PC-3 (cell line): ENCODE measurements at regions not wholly inside any gene's neighbourhood (a gene's known extent, or its start where the extent isn't known, plus 50 kb on each side); places are given as distances from the start of the nearest gene placed in this dataset.
A peak's percentile ranks its signal among the peaks of the same experiment; 100 is the strongest.
"Not testable (repeated sequence)": the region's sequence is repeated elsewhere in the genome, so short reads cannot be mapped to it uniquely, and the experiment has no call there.

Source experiments
- ATAC-seq: fragments of 200-7000 bp; cut with Tn5 transposase; 2 replicates; pipeline ENCODE4 v1.9.1; 2020; ENCODE audit warnings: mild to moderate bottlenecking, moderate library complexity
- BruUV-seq: library from RNA; stranded (reverse); fragments of 400-500 nt; replicated peaks from 2 replicates; lab custom pipeline; 2021; lab: Mats Ljungman, UMichigan
- CTCF ChIA-PET: fragments of 300-600 bp; sonication (Branson Sonifier 250); formaldehyde crosslinking; loops from one replicate; lab custom pipeline; 2022; ENCODE audit warnings: antibody characterized with exemption; lab: Charles Lee
- POLR2A ChIA-PET: fragments of 300-600 bp; sonication (Branson Sonifier 250); formaldehyde crosslinking; loops from one replicate; lab custom pipeline; 2022; ENCODE audit warnings: antibody characterized with exemption; ENCODE audit not compliant: unreplicated experiment; lab: Charles Lee
- DNase-seq: peaks from one replicate; pipeline ENCODE4 v3.0.0-alpha.2; 2015
- H2AFZ ChIP-seq: fragments of 300-600 bp; sonication (generic); 2 replicates; pipeline ENCODE4 v1.6.0; 2016; ENCODE audit warnings: antibody characterized with exemption, low read length
- H3F3A ChIP-seq: fragments of 300-600 bp; sonication (generic); one replicate; pipeline ENCODE4 v1.6.0; 2017; ENCODE audit warnings: antibody characterized with exemption, low read length, control low read depth, mild to moderate bottlenecking; ENCODE audit not compliant: unreplicated experiment
- H3K27ac ChIP-seq: fragments of 300-600 bp; sonication (generic); 2 replicates; pipeline ENCODE4 v1.5.1; 2016; ENCODE audit warnings: mild to moderate bottlenecking, low read length
- H3K27me3 ChIP-seq: fragments of 300-600 bp; sonication (generic); 2 replicates; pipeline ENCODE4 v1.6.1; 2016; ENCODE audit warnings: low read length, mixed read lengths
- H3K36me3 ChIP-seq: fragments of 300-600 bp; sonication (generic); 2 replicates; pipeline ENCODE4 v1.6.1; 2016; ENCODE audit warnings: low read depth, mixed run types, low read length, mixed read lengths
- H3K4me1 ChIP-seq: fragments of 300-600 bp; sonication (generic); 2 replicates; pipeline ENCODE4 v1.5.1; 2016; ENCODE audit warnings: low read length; ENCODE audit not compliant: insufficient read depth
- H3K4me2 ChIP-seq: fragments of 300-600 bp; sonication (generic); 2 replicates; pipeline ENCODE4 v1.6.0; 2016; ENCODE audit warnings: low read length
- H3K4me3 ChIP-seq: fragments of 300-600 bp; sonication (generic); 2 replicates; pipeline ENCODE4 v1.5.1; 2016; ENCODE audit warnings: mild to moderate bottlenecking, low read length, mixed read lengths
- H3K79me2 ChIP-seq: fragments of 300-600 bp; sonication (generic); 2 replicates; pipeline ENCODE4 v1.6.1; 2017; ENCODE audit warnings: low read length, mixed read lengths
- H3K9ac ChIP-seq: fragments of 300-600 bp; sonication (generic); 2 replicates; pipeline ENCODE4 v1.6.0; 2016; ENCODE audit warnings: mild to moderate bottlenecking, low read length
- H3K9me2 ChIP-seq: fragments of 300-600 bp; sonication (generic); replicated peaks from 2 replicates; pipeline ENCODE4 v1.6.1; 2016; ENCODE audit warnings: mixed run types, low read length, mixed read lengths
- H3K9me3 ChIP-seq: fragments of 300-600 bp; sonication (generic); 2 replicates; pipeline ENCODE4 v1.6.1; 2016; ENCODE audit warnings: low read length, mixed read lengths
- H4K20me1 ChIP-seq: fragments of 300-600 bp; sonication (generic); 2 replicates; pipeline ENCODE4 v1.6.1; 2016; ENCODE audit warnings: low read length, mixed read lengths
- intact Hi-C: fragments of 100-400 bp; cut with micrococcal nuclease; formaldehyde crosslinking; loops from 2 replicates; pipeline ENCODE4 v1.9.0; 2023

- H3K27me3 ChIP-seq, H3K79me2 ChIP-seq, POLR2A ChIA-PET, H3K9me2 ChIP-seq, H3K9ac ChIP-seq, H3K4me3 ChIP-seq, ATAC-seq, intact Hi-C loops, H3K36me3 ChIP-seq, H3K4me2 ChIP-seq, H4K20me1 ChIP-seq, H3K27ac ChIP-seq, DNase-seq, H3K4me1 ChIP-seq, H3F3A ChIP-seq, H3K9me3 ChIP-seq, H2AFZ ChIP-seq, BruUV-seq, CTCF ChIA-PET: not testable (repeated sequence)
These were observed 67.3 kb upstream of the BDP1 start for GRCh38 chr5:71388184-71388583.

- H2AFZ ChIP-seq, H3K9me2 ChIP-seq, H3K9ac ChIP-seq, H3F3A ChIP-seq, ATAC-seq, H3K9me3 ChIP-seq, H3K79me2 ChIP-seq, BruUV-seq, CTCF ChIA-PET, H3K4me1 ChIP-seq, DNase-seq, H4K20me1 ChIP-seq, H3K27me3 ChIP-seq, H3K36me3 ChIP-seq, intact Hi-C loops, H3K27ac ChIP-seq: not testable (repeated sequence)
- Histone ChIP-seq H3K4me3 (peak overlapping the region; percentile 37; the same call in 1 of the 2 replicates), H3K4me2 (peak overlapping the region; percentile 41; the same call in 1 of the 2 replicates)
- POLR2A ChIA-PET, result interaction anchor here (0.7 kb wide), 1 partner anchor 1917 kb away, joined by 3 read pairs; no protein-coding TSS in a partner anchor
These were observed 57.1 kb upstream of the BDP1 start for GRCh38 chr5:71398400-71398799.

DNA sequence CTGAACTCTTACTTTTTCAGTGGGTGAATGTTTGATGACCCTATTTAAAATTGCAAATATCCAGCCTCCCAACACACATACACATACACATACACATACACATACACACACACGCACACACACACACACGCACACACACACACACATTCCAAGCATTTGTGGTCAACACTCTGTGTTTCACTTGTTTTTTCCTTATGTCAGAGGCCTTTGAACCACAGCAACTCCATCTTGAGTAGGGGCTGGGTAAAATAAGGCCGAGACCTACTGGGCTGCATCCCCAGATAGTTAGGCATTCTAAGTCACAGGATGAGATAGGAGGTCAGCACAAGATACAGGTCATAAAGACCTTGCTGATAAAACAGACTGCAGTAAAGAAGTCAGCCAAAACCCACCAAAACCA is 56.6 kb upstream of the BDP1 start:
- H3K4me2 ChIP-seq, result peak overlapping the region; percentile 41; the same call in 1 of the 2 replicates
- H3K4me1 ChIP-seq, intact Hi-C loops, H3K9me2 ChIP-seq, H3K36me3 ChIP-seq, DNase-seq, H3K79me2 ChIP-seq, H3K27ac ChIP-seq, ATAC-seq, H3K9ac ChIP-seq, H3K4me3 ChIP-seq, H3K9me3 ChIP-seq, H3K27me3 ChIP-seq, H4K20me1 ChIP-seq, POLR2A ChIA-PET, BruUV-seq, CTCF ChIA-PET, H3F3A ChIP-seq, H2AFZ ChIP-seq: not testable (repeated sequence)

DNA sequence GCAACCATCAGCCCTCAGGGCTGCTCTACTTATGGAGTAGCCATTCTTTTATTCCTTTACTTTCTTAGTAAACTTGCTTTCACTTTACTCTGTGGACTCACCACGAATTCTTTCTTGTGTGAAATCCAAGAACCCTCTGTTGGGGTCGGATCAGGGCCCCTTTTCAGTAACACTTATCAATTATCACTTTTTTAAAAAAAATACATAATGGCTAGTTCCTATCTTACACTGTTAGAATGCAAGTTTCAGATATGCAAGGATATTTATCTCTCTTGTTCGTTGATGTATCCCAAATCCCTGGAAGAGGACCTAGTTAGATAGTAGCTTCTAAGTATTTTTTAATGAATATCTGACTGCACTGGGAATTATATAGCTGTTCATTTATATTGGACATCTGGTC is 56.0 kb upstream of the BDP1 start:
- ATAC-seq, H3K4me2 ChIP-seq, H2AFZ ChIP-seq, intact Hi-C loops, POLR2A ChIA-PET, H4K20me1 ChIP-seq, H3K9me3 ChIP-seq, H3K9me2 ChIP-seq, H3K4me3 ChIP-seq, H3K9ac ChIP-seq, H3K79me2 ChIP-seq, BruUV-seq, CTCF ChIA-PET, H3F3A ChIP-seq, H3K27me3 ChIP-seq, H3K4me1 ChIP-seq, H3K27ac ChIP-seq, H3K36me3 ChIP-seq, DNase-seq: not testable (repeated sequence)

GRCh38 chr5:71400626-71401025 is 54.8 kb upstream of the BDP1 start:
- H3K4me2 ChIP-seq, H3K4me3 ChIP-seq, H3K9ac ChIP-seq, BruUV-seq, ATAC-seq, intact Hi-C loops, H3K9me2 ChIP-seq, H3K27ac ChIP-seq, H3K4me1 ChIP-seq, H2AFZ ChIP-seq, H4K20me1 ChIP-seq, H3K9me3 ChIP-seq, H3F3A ChIP-seq, DNase-seq, H3K36me3 ChIP-seq, POLR2A ChIA-PET, H3K27me3 ChIP-seq, H3K79me2 ChIP-seq, CTCF ChIA-PET: not testable (repeated sequence)

DNA sequence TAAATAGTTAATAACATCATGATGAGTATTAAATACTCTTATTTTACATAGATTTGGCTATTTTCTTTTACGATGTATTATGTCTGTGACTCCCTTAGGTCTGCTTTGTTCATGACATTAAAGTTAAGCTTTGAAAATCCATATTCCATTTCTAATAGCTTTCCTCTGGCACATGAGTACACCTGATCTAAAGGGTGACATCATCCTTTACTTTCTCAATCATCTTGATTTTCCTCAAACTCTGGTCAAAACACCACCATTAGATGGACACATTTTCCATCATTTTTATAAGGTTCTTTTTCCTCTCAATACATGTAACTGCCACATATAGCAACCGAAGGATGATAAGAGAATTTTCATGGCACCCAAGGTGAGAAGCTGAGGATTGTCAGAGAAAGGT is 54.3 kb upstream of the BDP1 start:
- H4K20me1 ChIP-seq, H3K4me2 ChIP-seq, H3F3A ChIP-seq, H3K9me3 ChIP-seq, H3K27me3 ChIP-seq, H3K36me3 ChIP-seq, DNase-seq, H3K9ac ChIP-seq, H3K4me1 ChIP-seq, H3K79me2 ChIP-seq, ATAC-seq, BruUV-seq, H3K4me3 ChIP-seq, POLR2A ChIA-PET, CTCF ChIA-PET, H3K9me2 ChIP-seq, intact Hi-C loops, H3K27ac ChIP-seq, H2AFZ ChIP-seq: not testable (repeated sequence)

DNA sequence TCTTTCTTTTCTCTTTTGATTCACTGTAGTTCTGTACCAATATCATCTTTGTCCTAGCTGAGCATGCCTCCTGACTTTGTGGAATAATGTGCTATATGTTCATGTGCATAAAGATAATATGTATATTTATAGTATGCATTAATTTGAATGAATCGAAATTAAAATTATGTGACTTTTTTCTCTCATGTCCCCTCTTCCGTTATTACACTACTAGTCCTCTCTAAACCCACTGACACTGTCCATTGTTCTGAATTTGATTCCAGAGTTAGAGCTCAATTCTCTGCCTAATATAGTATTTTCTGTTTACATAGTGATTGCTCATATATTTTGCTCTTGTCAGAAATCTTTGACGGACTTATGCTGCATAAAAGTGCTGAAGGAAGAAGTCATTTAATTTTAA is 53.9 kb upstream of the BDP1 start:
- POLR2A ChIA-PET, DNase-seq, H4K20me1 ChIP-seq, H3K4me3 ChIP-seq, H3F3A ChIP-seq, H3K4me2 ChIP-seq, H3K27ac ChIP-seq, intact Hi-C loops, H3K36me3 ChIP-seq, H3K27me3 ChIP-seq, ATAC-seq, H3K9ac ChIP-seq, BruUV-seq, H3K4me1 ChIP-seq, H3K9me2 ChIP-seq, H3K9me3 ChIP-seq, H3K79me2 ChIP-seq, CTCF ChIA-PET, H2AFZ ChIP-seq: not testable (repeated sequence)
